ENCODE measurements at regions not wholly inside any gene's neighbourhood (a gene's known extent, or its start where the extent isn't known, plus 50 kb on each side); places are given as distances from the start of the nearest gene placed in this dataset.

DNA sequence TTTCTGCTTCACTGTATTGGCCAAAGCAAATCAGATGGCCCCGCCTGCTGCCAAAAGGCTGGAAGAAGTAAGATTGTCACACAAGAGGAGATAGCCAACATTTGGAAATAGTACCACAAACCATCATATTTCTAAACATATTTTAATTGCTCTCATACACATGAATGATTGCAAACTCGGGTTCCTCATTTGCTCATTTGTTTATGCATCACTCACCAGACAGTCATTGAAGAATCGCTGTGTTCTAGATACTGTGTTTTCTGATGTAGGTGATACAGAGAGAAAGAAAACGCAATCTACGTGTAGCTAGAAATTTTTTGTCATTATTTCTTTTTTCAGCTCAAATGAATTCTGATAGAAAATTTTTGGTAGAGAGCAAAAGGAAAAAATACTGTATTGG, 1103.4 kb downstream of the TSN start:
- no peaks in the 10 kb centered on the region for H3K27me3 Mint-ChIP-seq
- no peaks in the 10 kb centered on the region for H3K36me3 Mint-ChIP-seq
- no peaks in the 10 kb centered on the region for H3K9me3 Mint-ChIP-seq
- no peak overlapping the region for H3K27ac Mint-ChIP-seq
- no peak overlapping the region for H3K4me3 Mint-ChIP-seq
- H3K4me1 Mint-ChIP-seq = no peaks in the 10 kb centered on the region

DNA sequence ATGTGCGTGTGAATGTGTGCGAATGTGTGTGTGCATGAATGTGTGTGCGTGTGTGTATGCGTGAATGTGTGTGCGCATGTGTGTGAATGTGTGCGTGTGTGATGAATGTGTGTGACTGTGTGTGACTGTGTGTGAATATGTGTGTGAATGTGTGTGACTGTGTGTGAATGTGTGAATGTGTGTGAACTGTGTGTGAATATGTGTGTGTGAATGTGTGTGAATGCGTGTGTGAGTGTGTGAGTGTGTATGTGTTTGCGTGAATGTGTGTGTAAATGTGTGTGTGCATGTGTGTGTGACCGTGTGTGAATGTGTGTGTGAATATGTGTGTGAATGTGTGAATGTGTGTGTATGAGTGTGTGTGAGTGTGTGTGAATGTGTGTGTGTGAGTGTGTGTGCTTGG, 1103.8 kb downstream of the TSN start:
- Mint-ChIP-seq H3K27ac (no peak overlapping the region), H3K36me3 (no peaks in the 10 kb centered on the region), H3K4me3 (no peak overlapping the region), H3K4me1 (no peaks in the 10 kb centered on the region), H3K9me3 (no peaks in the 10 kb centered on the region), H3K27me3 (no peaks in the 10 kb centered on the region)

DNA sequence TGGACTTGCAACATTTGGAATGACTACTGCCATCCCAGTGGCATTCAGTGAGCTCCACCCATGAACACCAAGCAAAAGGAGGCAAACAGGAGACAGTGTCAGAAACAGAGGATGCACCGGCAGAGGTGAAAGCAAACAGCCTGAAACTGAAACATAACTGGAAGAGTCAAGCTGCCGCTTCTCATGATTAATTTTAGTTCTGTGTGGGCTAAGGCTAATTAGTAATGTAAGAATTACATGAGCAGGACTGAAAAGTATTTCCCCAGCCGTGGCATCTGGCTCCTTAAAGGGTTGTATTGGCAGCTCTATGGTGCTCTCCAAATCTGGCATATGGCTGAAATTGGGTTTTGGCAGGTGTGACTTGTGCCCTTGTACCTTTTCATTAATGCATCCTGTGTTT, 1108.1 kb downstream of the TSN start:
- Mint-ChIP-seq H3K36me3 (no peaks in the 10 kb centered on the region), H3K4me1 (no peaks in the 10 kb centered on the region), H3K27me3 (no peaks in the 10 kb centered on the region), H3K9me3 (peaks cover 5% of the 10 kb centered on the region), H3K27ac (no peak overlapping the region), H3K4me3 (no peak overlapping the region)

DNA sequence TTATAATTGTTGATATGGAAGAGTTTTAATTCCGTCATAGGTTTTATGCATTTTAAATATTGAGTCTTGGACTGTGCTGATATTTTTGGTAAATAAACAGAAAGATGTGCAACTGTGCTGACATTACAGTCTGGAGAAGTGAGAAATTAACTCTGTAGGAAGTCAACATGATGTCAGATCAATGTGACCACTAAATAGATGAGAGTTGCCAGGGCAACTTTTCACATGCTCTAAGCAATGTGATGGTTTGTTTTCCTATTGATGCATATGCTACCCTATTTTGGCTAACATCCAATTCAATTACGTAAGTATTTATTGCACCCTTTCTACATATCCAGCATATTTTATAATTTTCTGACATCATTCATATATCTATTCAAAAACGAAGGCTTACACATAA, 1109.3 kb downstream of the TSN start:
- Mint-ChIP-seq H3K9me3 (peaks cover 5% of the 10 kb centered on the region), H3K4me1 (no peaks in the 10 kb centered on the region), H3K27ac (no peak overlapping the region), H3K27me3 (no peaks in the 10 kb centered on the region), H3K36me3 (no peaks in the 10 kb centered on the region), H3K4me3 (no peak overlapping the region)

DNA sequence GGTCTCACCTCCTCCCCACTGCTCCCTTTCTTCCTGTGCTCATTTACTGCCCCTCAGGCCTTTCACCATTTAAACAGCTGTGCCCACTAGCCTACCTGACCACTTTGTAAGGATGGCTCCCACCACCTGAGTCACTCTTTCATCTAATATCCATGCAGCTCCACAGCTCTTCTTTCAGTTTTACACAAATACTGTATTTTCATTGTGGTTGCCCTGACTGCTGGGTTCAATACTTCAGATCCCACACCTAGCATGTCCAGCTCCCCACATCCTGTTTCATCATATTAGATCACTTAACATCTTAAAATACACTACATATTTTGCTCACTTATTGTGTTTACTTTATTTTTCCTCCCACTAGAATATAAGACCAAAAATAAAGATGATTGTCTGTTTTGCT, 1110.6 kb downstream of the TSN start:
- Mint-ChIP-seq H3K27me3 (no peaks in the 10 kb centered on the region), H3K9me3 (peaks cover 5% of the 10 kb centered on the region), H3K27ac (no peak overlapping the region), H3K4me1 (no peaks in the 10 kb centered on the region), H3K36me3 (no peaks in the 10 kb centered on the region), H3K4me3 (no peak overlapping the region)

DNA sequence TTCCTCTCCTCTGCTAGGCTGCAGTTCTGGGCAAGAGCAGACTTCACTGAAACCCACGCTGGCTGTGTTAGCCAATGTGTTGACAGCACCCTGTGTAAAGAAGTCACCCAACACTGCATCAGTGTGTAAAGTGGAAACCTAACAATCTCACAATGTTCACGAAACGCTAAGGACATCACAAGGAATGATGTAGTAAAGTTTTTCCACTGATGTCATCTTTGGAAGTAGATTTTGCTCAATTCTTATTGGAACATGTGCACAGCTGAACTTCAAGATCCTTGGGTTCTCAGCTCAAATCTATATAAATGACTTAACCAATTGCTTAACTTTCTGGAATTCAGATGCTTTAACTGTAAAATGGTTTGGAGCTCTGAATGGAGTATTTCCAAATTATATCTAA, 1112.5 kb downstream of the TSN start:
- Mint-ChIP-seq H3K4me3 (no peak overlapping the region), H3K4me1 (no peaks in the 10 kb centered on the region), H3K36me3 (no peaks in the 10 kb centered on the region), H3K27me3 (no peaks in the 10 kb centered on the region), H3K27ac (no peak overlapping the region), H3K9me3 (peaks cover 5% of the 10 kb centered on the region)

DNA sequence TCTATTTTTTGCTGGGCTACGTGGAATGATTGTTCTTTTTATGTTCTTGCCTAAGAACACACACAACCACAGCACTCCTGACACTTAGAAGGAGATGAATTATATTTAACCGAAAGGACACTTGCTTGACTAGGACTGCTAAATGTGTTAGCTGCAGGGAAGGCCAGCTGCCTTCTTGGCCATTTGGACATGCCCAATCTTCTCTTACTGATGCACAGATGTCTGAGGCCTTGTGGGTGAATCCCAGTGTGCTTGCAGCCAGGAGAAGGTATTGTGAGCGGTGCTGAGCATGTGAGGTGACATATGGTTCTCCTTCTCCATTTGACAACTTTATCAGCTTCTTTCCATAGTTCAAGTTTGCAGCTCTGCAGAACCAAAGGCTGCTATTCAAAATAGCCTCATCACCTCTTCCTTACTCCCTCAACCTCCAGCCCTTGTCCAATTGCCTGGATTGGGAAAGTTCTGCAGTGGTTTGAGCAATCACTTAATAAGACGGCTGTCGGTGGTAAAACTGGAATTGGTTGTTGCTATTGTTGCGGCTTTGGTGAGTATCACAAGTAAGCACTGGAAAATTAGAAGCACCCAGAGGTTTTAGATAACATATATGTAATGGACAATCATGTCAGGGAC, 1113.3 kb downstream of the TSN start:
- Mint-ChIP-seq H3K4me3 (no peak overlapping the region), H3K4me1 (no peaks in the 10 kb centered on the region), H3K36me3 (no peaks in the 10 kb centered on the region), H3K27me3 (no peaks in the 10 kb centered on the region), H3K9me3 (peaks cover 5% of the 10 kb centered on the region), H3K27ac (no peak overlapping the region)

DNA sequence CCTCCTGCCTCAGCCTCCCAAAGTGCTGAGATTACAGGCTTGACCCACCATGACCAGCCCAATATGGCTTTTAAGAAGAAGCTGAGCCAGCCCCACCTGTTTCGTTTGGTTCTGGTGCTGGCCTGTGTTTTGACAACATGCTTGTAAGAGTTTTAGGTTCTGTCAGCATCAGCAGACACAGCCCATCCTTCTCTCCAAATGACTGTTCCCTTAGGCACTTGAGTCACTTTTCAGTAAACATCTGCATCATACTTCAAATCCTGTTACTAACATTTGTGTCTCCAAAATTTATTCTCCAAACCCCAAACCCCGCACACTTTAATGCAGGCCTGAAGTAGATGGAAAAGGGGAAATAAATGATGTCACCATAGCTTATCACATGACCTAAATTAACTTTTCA, 1118.5 kb downstream of the TSN start:
- H3K27ac Mint-ChIP-seq = no peak overlapping the region
- H3K9me3 Mint-ChIP-seq = no peaks in the 10 kb centered on the region
- H3K36me3 Mint-ChIP-seq = no peaks in the 10 kb centered on the region
- H3K27me3 Mint-ChIP-seq = no peaks in the 10 kb centered on the region
- H3K4me1 Mint-ChIP-seq = no peaks in the 10 kb centered on the region
- H3K4me3 Mint-ChIP-seq = no peak overlapping the region

DNA sequence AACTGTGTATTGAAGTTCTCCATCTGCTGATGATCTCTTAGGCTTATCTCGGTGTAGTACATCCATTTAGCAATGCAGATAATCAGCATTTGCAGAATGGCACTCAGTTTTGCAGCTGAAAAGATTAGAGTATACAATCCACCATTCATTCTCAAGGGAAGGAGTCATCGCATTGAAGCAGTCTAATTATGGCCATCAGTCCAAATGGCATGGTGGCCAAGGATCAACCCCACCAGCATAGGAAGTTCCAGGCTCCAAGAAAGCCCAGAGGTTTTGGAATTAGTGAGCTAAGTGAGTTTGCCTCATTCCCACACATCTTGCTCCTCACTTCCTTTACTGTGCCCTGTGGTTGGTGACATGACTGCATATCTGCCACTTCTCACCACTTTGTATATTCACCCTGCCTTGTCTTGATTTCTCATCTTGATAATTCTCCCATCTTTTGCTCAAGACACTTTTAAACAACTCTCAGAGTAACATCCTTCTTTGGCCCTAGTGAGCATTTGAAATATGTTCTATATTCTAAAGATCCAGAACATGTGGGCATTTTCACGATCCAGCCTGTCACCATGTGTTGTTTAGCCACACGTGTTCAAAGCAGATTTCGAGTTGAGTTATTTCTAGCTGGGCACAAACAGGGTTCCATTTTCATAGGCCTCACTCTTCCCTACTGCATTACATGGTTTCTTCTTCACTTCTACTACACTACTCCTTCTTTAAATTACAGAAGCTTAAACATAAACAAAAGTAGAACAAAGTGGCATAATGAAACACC, 1119.8 kb downstream of the TSN start:
- Mint-ChIP-seq H3K9me3 (no peaks in the 10 kb centered on the region), H3K27ac (no peak overlapping the region), H3K4me1 (no peaks in the 10 kb centered on the region), H3K4me3 (no peak overlapping the region), H3K36me3 (no peaks in the 10 kb centered on the region), H3K27me3 (no peaks in the 10 kb centered on the region)

DNA sequence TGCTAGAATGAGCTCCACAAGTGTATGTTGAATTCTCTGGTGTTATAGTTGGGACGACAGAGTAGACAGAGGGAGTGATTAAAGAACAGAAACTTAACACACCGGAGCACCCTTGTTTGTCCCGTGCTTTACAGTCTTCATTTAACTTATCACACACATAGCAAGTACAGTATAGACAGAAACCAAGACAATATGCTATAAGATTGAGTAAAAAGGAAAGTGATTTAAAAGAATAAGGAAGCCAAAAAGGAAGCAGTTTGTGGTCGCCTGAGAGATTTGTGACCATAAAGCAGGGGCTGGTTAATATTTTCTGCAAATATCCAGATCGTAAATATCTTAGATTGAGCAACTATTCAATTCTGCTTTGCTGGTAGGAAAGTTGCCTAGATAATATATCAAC, 1128.4 kb downstream of the TSN start:
- H3K4me3 Mint-ChIP-seq = no peak overlapping the region
- no peaks in the 10 kb centered on the region for H3K27me3 Mint-ChIP-seq
- H3K27ac Mint-ChIP-seq = no peak overlapping the region
- H3K36me3 Mint-ChIP-seq = no peaks in the 10 kb centered on the region
- H3K9me3 Mint-ChIP-seq = no peaks in the 10 kb centered on the region
- H3K4me1 Mint-ChIP-seq = no peaks in the 10 kb centered on the region

DNA sequence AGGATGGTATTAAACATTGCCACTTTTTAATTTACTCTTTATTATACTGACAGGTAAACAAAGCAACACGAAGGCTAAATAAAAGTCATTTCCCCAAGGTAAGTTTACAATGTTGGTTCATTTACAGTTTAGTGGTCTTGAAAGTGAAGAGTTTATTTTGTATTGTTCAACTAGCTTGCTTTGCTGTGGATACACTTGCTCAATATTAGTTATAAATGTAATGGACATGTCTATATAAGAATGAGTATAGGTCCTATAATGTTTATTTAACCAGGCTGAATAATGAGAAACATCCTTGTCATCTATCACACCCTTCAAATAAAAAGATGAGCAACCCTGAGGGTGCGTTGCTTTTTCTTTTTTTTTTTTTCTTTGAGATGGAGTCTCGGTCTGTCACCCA, 1129.4 kb downstream of the TSN start:
- no peaks in the 10 kb centered on the region for H3K36me3 Mint-ChIP-seq

DNA sequence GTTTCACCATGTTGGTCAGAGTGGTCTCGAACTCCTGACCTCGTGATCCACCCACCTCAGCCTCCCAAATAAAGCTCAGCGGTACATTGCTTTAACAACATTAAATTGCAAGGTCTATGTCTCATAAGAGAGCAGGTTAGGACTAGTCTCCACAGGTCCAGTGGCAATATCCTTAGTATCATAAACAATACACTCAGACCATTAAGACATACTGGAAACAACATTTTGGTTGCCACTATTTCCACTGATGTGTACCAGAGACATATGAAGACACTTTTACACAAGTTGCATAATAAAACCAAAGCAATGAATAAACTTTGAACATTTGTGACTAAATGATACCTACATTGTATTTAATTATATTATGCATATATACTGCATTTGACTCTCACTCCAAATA, 1130.0 kb downstream of the TSN start:
- no peaks in the 10 kb centered on the region for H3K4me1 Mint-ChIP-seq
- no peak overlapping the region for H3K4me3 Mint-ChIP-seq
- no peaks in the 10 kb centered on the region for H3K9me3 Mint-ChIP-seq
- H3K27ac Mint-ChIP-seq = no peak overlapping the region
- no peaks in the 10 kb centered on the region for H3K36me3 Mint-ChIP-seq
- H3K27me3 Mint-ChIP-seq = no peaks in the 10 kb centered on the region

More for the DNA sequence above, 1129.4 kb downstream of the TSN start:
- H3K27ac Mint-ChIP-seq = no peak overlapping the region
- H3K27me3 Mint-ChIP-seq = no peaks in the 10 kb centered on the region
- no peaks in the 10 kb centered on the region for H3K4me1 Mint-ChIP-seq
- H3K4me3 Mint-ChIP-seq = no peak overlapping the region
- H3K9me3 Mint-ChIP-seq = no peaks in the 10 kb centered on the region

DNA sequence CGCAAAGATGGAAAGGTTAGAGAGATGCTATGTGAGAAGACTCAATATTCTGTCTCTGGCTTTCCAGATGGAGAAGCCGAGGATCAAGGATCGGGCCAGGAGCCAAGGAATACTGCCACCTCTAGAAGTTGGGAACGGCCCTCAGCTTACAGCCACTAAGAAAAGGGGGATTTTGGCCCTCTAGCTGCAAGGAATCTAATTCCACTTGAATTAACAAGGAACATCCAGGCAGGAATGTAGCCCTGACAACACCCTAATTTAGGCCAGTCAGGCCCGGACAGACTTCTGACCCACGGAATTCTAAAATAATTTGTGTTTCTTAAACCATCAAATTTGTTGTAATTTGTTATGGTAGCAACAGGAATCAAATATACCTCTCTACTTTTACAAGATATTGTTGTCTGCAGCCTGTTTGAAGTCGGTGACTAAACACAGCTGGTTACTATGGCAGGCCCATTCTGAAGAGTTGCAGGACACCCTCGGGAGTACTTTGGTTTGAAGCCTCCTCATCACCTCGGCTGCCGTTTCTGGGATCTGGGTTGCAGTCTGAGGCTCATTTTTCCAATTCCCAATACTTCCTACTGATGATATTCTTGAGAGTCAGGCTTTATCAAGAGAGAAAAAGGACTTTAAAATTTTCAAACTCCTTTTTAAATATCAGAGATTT, 1131.2 kb downstream of the TSN start:
- Mint-ChIP-seq H3K9me3 (no peaks in the 10 kb centered on the region), H3K4me3 (no peak overlapping the region), H3K4me1 (no peaks in the 10 kb centered on the region), H3K36me3 (no peaks in the 10 kb centered on the region), H3K27ac (no peak overlapping the region), H3K27me3 (no peaks in the 10 kb centered on the region)

DNA sequence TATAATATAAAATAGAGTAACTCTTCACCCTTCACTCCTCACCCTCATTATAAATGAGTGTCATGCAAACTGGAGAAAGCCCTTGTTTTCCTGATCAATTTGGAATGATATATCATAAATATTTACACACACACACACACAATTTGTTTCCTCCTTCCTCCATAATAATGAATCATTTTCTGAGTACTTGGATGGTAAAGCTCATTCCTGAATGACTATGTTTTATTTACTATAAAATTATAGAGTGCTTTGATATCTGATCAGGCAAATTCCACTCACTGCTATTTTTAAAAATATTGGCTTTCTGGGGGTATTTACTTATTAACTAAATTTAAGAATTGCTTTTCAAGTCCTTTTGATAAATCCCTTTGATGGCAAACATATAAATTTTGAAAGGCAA, 1125.5 kb upstream of the CNTNAP5 start:
- Mint-ChIP-seq H3K36me3 (no peaks in the 10 kb centered on the region), H3K27ac (no peak overlapping the region), H3K27me3 (no peaks in the 10 kb centered on the region), H3K9me3 (peaks cover 7% of the 10 kb centered on the region), H3K4me3 (no peak overlapping the region), H3K4me1 (no peaks in the 10 kb centered on the region)

DNA sequence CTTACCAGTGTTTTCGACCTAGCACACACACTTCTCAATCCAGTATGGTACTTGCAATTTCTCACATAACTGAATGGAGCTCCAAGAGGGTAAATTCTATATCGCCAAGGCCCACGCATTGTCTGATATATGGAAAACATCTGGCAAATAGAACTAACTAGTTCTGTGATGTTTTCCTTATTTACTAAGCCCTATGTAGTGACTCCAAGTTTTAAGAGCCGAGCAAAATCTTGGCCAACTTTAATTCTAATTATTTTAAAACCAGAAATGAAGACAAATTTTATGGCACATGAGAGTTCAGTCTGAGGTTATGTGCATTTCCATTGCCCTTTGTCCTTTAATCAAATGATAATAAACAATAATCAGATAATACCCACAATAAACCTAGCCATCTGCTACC, 1119.7 kb upstream of the CNTNAP5 start:
- Mint-ChIP-seq H3K9me3 (no peaks in the 10 kb centered on the region), H3K36me3 (no peaks in the 10 kb centered on the region), H3K27me3 (no peaks in the 10 kb centered on the region), H3K4me3 (no peak overlapping the region), H3K27ac (no peak overlapping the region), H3K4me1 (no peaks in the 10 kb centered on the region)

DNA sequence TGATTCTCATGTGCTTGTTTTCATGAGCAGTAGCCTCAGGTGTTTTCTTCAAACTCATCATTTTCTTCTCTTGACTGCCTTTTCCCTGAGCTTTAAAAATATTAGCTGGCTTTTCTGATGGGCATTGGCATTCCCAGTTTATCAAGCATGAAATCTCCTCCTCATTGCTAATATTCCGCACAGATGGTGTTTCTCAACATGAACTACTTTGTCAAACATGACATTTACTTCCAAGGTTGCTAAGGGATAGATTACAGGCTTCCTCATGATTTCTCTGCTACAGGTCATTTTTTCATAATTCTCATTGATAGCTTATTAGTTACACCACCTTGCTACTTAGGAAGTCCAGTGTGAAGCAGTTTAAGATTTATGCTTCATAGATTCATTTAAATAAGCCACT, 1116.9 kb upstream of the CNTNAP5 start:
- no peaks in the 10 kb centered on the region for H3K36me3 Mint-ChIP-seq
- H3K27ac Mint-ChIP-seq = no peak overlapping the region
- H3K27me3 Mint-ChIP-seq = no peaks in the 10 kb centered on the region
- no peaks in the 10 kb centered on the region for H3K4me1 Mint-ChIP-seq
- no peaks in the 10 kb centered on the region for H3K9me3 Mint-ChIP-seq
- no peak overlapping the region for H3K4me3 Mint-ChIP-seq
